ENCODE measurements at regions not wholly inside any gene's neighbourhood (a gene's known extent, or its start where the extent isn't known, plus 50 kb on each side); places are given as distances from the start of the nearest gene placed in this dataset.

- no peak for TF ChIP-seq PBX3 (CRISPR knock-in tag; IDR thresholded peaks at IDR 0.05; ENCODE audit: borderline replicate concordance)
Observed at GRCh38 chr6:88520445-88520844, 354.3 kb upstream of the CNR1 start (continued).

- BruUV-seq (replicated peaks): no TSS peak
- FAIRE-seq (no peak), ATAC-seq (no peak), DNase-seq (ENCODE audit: low spot score) (no peak)
- Histone ChIP-seq H3K4me1 (ENCODE audit: insufficient read depth, low read length) (no peaks in the 10 kb centered on the region), H4K20me1 (ENCODE audit: insufficient read depth, low read length) (no peaks in the 10 kb centered on the region), H3K79me2 (ENCODE audit: insufficient read depth, low read length) (no peaks in the 10 kb centered on the region), H3K9ac (ENCODE audit: insufficient read depth, low read depth, low read length) (no peak overlapping the region), H3K27me3 (ENCODE audit: control insufficient read depth in 1 of 2, insufficient read depth in 2 of 2, low read length in 2 of 2) (no peaks in the 10 kb centered on the region), H3K27ac (ENCODE audit: extremely low read length, insufficient read depth, low read length) (no peak overlapping the region), H3K4me2 (ENCODE audit: low read depth, low read length) (no peak overlapping the region), H3K36me3 (replicated peaks in 1 of 2; ENCODE audit: control insufficient read depth in 1 of 2, insufficient read depth in 2 of 2, low read length in 2 of 2) (no peaks in the 10 kb centered on the region), H3K9me3 (ENCODE audit: low read length) (no peaks in the 10 kb centered on the region), H2AFZ (ENCODE audit: low read length) (no peak overlapping the region), H3K4me3 (replicated peaks in 1 of 3; ENCODE audit: insufficient read depth in 1 of 3, low read depth in 2 of 3, low read length in 3 of 3) (no peak overlapping the region)
- intact Hi-C loops (cut with micrococcal nuclease; ENCODE audit: unreplicated experiment): no loop called here
- ChIA-PET POLR2A (no interaction called here), CTCF (ENCODE audit: low intra/inter-chr PET ratio, low total read pairs) (no interaction called here)
- in situ Hi-C loops (cut with HindIII; ENCODE audit: extremely low pct_ligation_motif_present, low pct_unique_long_range_greater_than_20kb): no loop called here
- TF ChIP-seq ZFP82 (CRISPR knock-in tag; IDR thresholded peaks at IDR 0.05; ENCODE audit: borderline replicate concordance): no peak
- TF ChIP-seq ZHX2 (IDR thresholded peaks at IDR 0.05; ENCODE audit: low read depth): no peak
- TF ChIP-seq ZHX2 (CRISPR knock-in tag; IDR thresholded peaks at IDR 0.05; ENCODE audit: borderline replicate concordance): no peak
- TF ChIP-seq ZNF343 (CRISPR knock-in tag; IDR thresholded peaks at IDR 0.05): no peak
- TF ChIP-seq ZBTB40 (IDR thresholded peaks at IDR 0.05): no peak
- TF ChIP-seq ZBTB40 (CRISPR knock-in tag; IDR thresholded peaks at IDR 0.05): no peak
- no peak for TF ChIP-seq SCMH1 (CRISPR knock-in tag; IDR thresholded peaks at IDR 0.05; ENCODE audit: borderline replicate concordance)
Observed at GRCh38 chr6:88520017-88520338, 353.8 kb upstream of the CNR1 start.
